HG03159 (cell line): ENCODE measurements at regions not wholly inside any gene's neighbourhood (a gene's known extent, or its start where the extent isn't known, plus 50 kb on each side); places are given as distances from the start of the nearest gene placed in this dataset.

ENCODE experiments used
- ATAC-seq: cut with Tn5 transposase; IDR thresholded peaks from one replicate; pipeline ENCODE4 v1.9.1; 2021; ENCODE audit warnings: mild to moderate bottlenecking, moderate library complexity; ENCODE audit not compliant: unreplicated experiment

- no peak for ATAC-seq
Measured at GRCh38 chr10:28481968-28482367, 51.0 kb upstream of the WAC start.
